ENCODE measurements at regions not wholly inside any gene's neighbourhood (a gene's known extent, or its start where the extent isn't known, plus 50 kb on each side); places are given as distances from the start of the nearest gene placed in this dataset.

- TF ChIP-seq POLR2A (IDR thresholded peaks at IDR 0.05), result no peak
- TF ChIP-seq, protein P1, sequence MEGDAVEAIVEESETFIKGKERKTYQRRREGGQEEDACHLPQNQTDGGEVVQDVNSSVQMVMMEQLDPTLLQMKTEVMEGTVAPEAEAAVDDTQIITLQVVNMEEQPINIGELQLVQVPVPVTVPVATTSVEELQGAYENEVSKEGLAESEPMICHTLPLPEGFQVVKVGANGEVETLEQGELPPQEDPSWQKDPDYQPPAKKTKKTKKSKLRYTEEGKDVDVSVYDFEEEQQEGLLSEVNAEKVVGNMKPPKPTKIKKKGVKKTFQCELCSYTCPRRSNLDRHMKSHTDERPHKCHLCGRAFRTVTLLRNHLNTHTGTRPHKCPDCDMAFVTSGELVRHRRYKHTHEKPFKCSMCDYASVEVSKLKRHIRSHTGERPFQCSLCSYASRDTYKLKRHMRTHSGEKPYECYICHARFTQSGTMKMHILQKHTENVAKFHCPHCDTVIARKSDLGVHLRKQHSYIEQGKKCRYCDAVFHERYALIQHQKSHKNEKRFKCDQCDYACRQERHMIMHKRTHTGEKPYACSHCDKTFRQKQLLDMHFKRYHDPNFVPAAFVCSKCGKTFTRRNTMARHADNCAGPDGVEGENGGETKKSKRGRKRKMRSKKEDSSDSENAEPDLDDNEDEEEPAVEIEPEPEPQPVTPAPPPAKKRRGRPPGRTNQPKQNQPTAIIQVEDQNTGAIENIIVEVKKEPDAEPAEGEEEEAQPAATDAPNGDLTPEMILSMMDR (IDR thresholded peaks at IDR 0.05), result no peak
Measured at GRCh38 chr18:3388980-3389379, 61.0 kb upstream of the TGIF1 start.

All from prostate gland (tissue), 2 donors.